ELF-1 (cell line): ENCODE measurements at regions not wholly inside any gene's neighbourhood (a gene's known extent, or its start where the extent isn't known, plus 50 kb on each side); places are given as distances from the start of the nearest gene placed in this dataset.
"Not testable (repeated sequence)": the region's sequence is repeated elsewhere in the genome, so short reads cannot be mapped to it uniquely, and the experiment has no call there.

ENCODE experiments used
- DNase-seq: peaks from one replicate; pipeline ENCODE4 v3.0.0-alpha.2; 2016; ENCODE audit warnings: low read depth, low spot score

- DNase-seq: no peak
Measured at GRCh38 chr5:135158314-135158697, 124.3 kb upstream of the PITX1 start.

- DNase-seq: no peak
Measured at GRCh38 chr5:135157421-135158313, 123.6 kb upstream of the PITX1 start.

- DNase-seq: no peak
Measured at GRCh38 chr5:135156715-135157404, 122.8 kb upstream of the PITX1 start.

GRCh38 chr5:135156337-135156714 lies 122.3 kb upstream of the PITX1 start:
- no peak for DNase-seq

GRCh38 chr5:135155616-135156214 lies 121.7 kb upstream of the PITX1 start:
- DNase-seq: no peak

GRCh38 chr5:135154961-135155360 lies 120.9 kb upstream of the PITX1 start:
- DNase-seq: no peak

- no peak for DNase-seq
Measured at GRCh38 chr5:135154197-135154596, 120.2 kb upstream of the PITX1 start.

GRCh38 chr5:135153661-135154060 lies 119.6 kb upstream of the PITX1 start:
- no peak for DNase-seq

GRCh38 chr5:135153259-135153658 lies 119.2 kb upstream of the PITX1 start:
- no peak for DNase-seq

- DNase-seq: not testable (repeated sequence)
Measured at GRCh38 chr5:135151660-135152059, 117.6 kb upstream of the PITX1 start.

GRCh38 chr5:135151256-135151655 lies 117.2 kb upstream of the PITX1 start:
- DNase-seq: no peak

- DNase-seq: no peak
Measured at GRCh38 chr5:135150767-135151166, 116.7 kb upstream of the PITX1 start.

GRCh38 chr5:135149956-135150723 lies 116.1 kb upstream of the PITX1 start:
- peak; percentile 70 for DNase-seq

GRCh38 chr5:135149229-135149955 lies 115.4 kb upstream of the PITX1 start:
- DNase-seq: no peak

- DNase-seq: no peak
Measured at GRCh38 chr5:135147294-135148090, 113.5 kb upstream of the PITX1 start.

- no peak for DNase-seq
Measured at GRCh38 chr5:135145985-135146384, 112.0 kb upstream of the PITX1 start.

GRCh38 chr5:135143682-135144081 lies 109.7 kb upstream of the PITX1 start:
- DNase-seq: not testable (repeated sequence)

- DNase-seq: no peak
Measured at GRCh38 chr5:135141303-135142268, 107.6 kb upstream of the PITX1 start.
